IMR-90 (cell line): ENCODE measurements at regions not wholly inside any gene's neighbourhood (a gene's known extent, or its start where the extent isn't known, plus 50 kb on each side); places are given as distances from the start of the nearest gene placed in this dataset.

ENCODE experiments used
- POLR2A ChIP-seq: IDR thresholded peaks from 2 replicates; pipeline ENCODE4 v1.6.1; 2012; ENCODE audit warnings: mild to moderate bottlenecking, low read depth, low read length
- RAD21 ChIP-seq: IDR thresholded peaks from 2 replicates; pipeline ENCODE4 v1.6.1; 2012; ENCODE audit warnings: low read length, improper control_type of control experiment
- RCOR1 ChIP-seq: IDR thresholded peaks from 2 replicates; pipeline ENCODE4 v1.6.1; 2012; ENCODE audit warnings: mild to moderate bottlenecking, low read length, improper control_type of control experiment; ENCODE audit not compliant: insufficient replicate concordance
- TF ChIP-seq, protein P1 (sequence below): conservative IDR thresholded peaks from 2 replicates; pipeline ENCODE4 v1.5.1; 2012; ENCODE audit warnings: mild to moderate bottlenecking, low read depth, low read length, improper control_type of control experiment

DNA sequence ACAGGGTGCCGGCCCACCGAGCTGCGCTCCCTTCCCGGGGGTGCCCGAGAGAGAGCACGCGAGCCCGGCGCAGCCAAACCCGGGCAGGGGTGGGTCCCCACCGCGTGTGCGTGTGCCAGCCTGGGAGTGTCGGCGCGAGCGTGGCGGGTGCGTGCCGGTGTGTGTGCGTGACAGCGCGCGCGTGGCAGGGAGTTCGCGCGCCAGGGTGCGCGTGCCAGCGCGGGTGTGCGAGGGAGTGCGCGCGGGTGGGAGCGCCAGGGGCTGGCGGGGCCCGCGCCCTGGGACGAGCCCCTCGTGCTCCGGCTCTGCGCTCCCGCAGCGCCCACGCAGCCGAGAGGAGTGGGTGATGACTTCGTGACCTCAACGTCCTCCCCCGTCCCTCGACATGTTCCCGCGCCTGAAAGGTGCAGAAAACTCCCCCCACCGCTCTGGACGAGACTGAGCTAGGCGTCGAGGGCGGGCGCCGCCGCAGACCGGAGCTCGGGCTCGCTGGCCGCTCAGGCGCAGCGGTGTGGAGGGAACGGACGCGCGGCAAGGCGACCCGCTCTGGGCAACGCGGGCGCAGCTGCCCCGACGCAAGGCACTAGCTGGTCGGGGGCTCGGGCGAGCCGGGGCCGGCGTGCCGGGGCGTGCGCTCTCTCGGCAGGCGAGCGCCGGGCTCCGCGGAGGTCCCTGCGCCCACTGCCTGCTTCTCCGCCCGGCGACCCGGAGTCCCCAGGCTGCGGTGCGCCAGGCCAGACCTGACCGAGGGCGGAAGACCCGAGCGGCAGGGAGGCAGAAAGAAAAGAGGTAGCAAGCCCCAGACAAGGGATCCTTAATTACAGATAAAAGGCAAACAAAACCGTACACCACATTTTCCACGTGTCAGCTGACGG lies 582.8 kb downstream of the ZEB2 start:
- no peak for TF ChIP-seq POLR2A
- no peak for TF ChIP-seq RCOR1
- TF ChIP-seq, protein P1, sequence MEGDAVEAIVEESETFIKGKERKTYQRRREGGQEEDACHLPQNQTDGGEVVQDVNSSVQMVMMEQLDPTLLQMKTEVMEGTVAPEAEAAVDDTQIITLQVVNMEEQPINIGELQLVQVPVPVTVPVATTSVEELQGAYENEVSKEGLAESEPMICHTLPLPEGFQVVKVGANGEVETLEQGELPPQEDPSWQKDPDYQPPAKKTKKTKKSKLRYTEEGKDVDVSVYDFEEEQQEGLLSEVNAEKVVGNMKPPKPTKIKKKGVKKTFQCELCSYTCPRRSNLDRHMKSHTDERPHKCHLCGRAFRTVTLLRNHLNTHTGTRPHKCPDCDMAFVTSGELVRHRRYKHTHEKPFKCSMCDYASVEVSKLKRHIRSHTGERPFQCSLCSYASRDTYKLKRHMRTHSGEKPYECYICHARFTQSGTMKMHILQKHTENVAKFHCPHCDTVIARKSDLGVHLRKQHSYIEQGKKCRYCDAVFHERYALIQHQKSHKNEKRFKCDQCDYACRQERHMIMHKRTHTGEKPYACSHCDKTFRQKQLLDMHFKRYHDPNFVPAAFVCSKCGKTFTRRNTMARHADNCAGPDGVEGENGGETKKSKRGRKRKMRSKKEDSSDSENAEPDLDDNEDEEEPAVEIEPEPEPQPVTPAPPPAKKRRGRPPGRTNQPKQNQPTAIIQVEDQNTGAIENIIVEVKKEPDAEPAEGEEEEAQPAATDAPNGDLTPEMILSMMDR: no peak
- no peak for TF ChIP-seq RAD21
